Ovary (tissue), 7 donors: ENCODE measurements at regions not wholly inside any gene's neighbourhood (a gene's known extent, or its start where the extent isn't known, plus 50 kb on each side); places are given as distances from the start of the nearest gene placed in this dataset.
"Not testable (repeated sequence)": the region's sequence is repeated elsewhere in the genome, so short reads cannot be mapped to it uniquely, and the experiment has no call there.

Source experiments
- DNase-seq, 5 donors: peaks; one replicate each; pipeline ENCODE4 v3.0.0-alpha.2; 2019 to 2020
- H3K27ac ChIP-seq, 2 donors: fragments of 200-600 bp; one replicate each; pipeline versions ENCODE4 v1.5.1 to v1.8.0; 2019 to 2022
- H3K27me3 ChIP-seq: fragments of 200-600 bp; one replicate; pipeline ENCODE4 v1.8.0; 2022
- H3K36me3 ChIP-seq: fragments of 200-600 bp; sonication (generic); one replicate; pipeline ENCODE4 v1.5.1; 2019
- H3K4me1 ChIP-seq: one replicate; pipeline ENCODE4 v1.8.1; 2013; ENCODE audit warnings: mild to moderate bottlenecking, moderate library complexity; ENCODE audit not compliant: insufficient read depth
- H3K4me3 ChIP-seq: fragments of 200-600 bp; sonication (generic); one replicate; pipeline ENCODE4 v1.5.1; 2017
- H3K9me3 ChIP-seq, 2 donors: fragments of 200-600 bp in 1 of 2; sonication (generic) in 1 of 2; one replicate each; pipeline versions ENCODE4 v1.5.1 to v1.8.1; 2013 to 2019; ENCODE audit warnings: mild to moderate bottlenecking in 1 of 2, moderate library complexity in 1 of 2
- WGBS, 3 donors: extraction: QIAGEN DNeasy Blood & Tissue Kit in 1 of 3; methylation state at CpG; one replicate each; pipeline versions ENCODE4 v1.1.5 to v1.1.7; 2013 to 2017; 5-methylcytosine and 5-hydroxymethylcytosine counted together
- intact Hi-C, 4 donors: fragments of 100-400 bp; cut with DNase I; formaldehyde crosslinking; loops; one replicate each; pipeline versions ENCODE4 v1.11.0 to v1.15.1; 2022 to 2023
- donor health status: DM: no; HTN: no; CAD: no; lungs with moderate emphysema.
- donor health status: DM: no; HTN: no; CAD: no.
- donor health status: Bipolar disorder and iron deficiency.
- donor health status: DM: no; HTN: no; CAD: no.
- donor health status: DM: yes; HTN: yes; CAD: no.

DNA sequence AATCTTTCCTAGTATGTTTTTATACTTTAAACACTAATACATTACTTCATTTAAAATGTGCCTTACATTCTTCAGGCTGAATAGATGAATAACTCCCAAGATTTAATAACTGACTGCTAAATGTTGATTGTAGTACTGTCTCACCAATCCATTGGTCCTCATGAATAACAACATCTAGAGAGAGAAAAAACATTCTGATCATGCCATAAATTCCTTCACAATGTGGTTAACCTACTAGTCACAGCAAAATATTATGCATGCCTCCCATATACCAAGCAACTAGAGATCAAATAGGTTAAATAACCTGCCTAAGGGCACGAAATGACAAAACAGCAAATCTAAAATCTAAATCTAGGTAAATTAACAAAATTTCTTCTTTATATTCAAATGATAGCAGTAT lies 66.2 kb downstream of the SYT15 start:
- DNase-seq, H3K4me1 ChIP-seq, H3K36me3 ChIP-seq, H3K4me3 ChIP-seq, H3K27ac ChIP-seq, intact Hi-C loops, H3K9me3 ChIP-seq, H3K27me3 ChIP-seq: not testable (repeated sequence)
- WGBS, 3 donors = 6 to 16% (median 10%) methylated on average over 1 of the region's 1 CpG

DNA sequence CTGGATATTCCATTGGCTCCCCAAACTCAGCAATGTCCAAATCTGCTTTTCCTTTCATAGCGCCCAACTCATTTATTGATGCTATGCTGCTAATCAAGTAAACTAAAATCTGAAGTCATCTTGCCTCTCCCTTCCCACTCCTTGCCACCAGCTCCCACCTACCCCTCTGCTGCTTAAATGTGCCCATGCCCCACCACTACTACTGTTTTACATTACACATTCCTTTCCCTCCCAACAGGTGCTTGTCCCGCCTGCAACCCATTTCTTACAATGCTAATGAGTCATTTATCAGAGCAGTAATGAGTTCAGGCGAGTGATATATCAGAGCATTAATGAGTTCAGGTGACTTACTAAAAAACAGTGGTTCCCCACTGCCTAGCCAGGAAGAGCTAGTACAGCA lies 67.2 kb downstream of the SYT15 start:
- H3K4me3 ChIP-seq, H3K27ac ChIP-seq, H3K9me3 ChIP-seq, H3K36me3 ChIP-seq, H3K27me3 ChIP-seq, DNase-seq, intact Hi-C loops, H3K4me1 ChIP-seq: not testable (repeated sequence)
- WGBS, 3 donors = 64 to 89% (median 80%) methylated on average over 2 to 3 of the region's 3 CpGs

DNA sequence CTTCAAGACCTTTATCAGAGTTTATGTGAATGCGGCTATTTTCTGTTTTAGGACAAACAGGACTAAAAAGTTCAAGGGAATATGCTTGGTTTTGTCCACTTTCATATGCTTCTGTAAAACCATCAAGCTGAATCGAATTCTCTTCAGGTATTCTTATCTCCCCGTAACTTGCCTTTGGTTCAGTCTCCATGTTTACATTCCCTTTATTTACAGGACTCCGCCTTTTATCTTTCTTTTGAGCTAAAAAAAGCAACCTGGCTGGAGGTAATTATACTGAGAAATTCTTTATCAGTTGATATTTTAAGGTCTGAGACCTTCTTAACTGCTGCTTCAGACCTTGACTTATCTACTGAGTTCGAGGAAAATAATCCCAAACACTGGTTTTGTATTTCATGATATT lies 72.0 kb downstream of the SYT15 start:
- H3K27ac ChIP-seq, H3K9me3 ChIP-seq, H3K27me3 ChIP-seq, H3K4me3 ChIP-seq, DNase-seq, intact Hi-C loops, H3K36me3 ChIP-seq, H3K4me1 ChIP-seq: not testable (repeated sequence)
- WGBS, 3 donors = 0 to 100% (median 100%) methylated on average over 1 of the region's 5 CpGs

DNA sequence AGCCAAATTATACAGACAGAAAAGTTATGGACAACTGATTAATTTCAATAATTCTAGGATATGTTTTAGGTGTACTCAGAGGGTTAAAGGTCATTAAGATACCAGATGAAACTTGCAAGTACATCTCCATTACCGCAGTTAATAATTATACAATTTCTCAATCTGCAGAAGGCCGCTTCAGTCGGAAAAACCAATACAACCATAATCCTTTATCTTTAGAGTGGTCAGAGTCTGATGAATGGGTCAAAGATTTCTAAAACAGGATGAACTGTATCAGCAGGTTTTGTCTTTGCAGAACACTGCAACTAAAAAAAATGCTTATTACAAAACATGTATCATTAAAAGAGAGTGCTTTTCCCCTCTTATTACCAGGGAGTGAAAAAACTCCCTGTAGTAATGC lies 78.5 kb downstream of the SYT15 start:
- intact Hi-C loops, H3K4me1 ChIP-seq, H3K4me3 ChIP-seq, DNase-seq, H3K36me3 ChIP-seq, H3K27ac ChIP-seq, H3K9me3 ChIP-seq, H3K27me3 ChIP-seq: not testable (repeated sequence)
- WGBS, 3 donors = no CpG with 5 or more reads among the region's 3 CpGs

- H3K4me1 ChIP-seq, H3K36me3 ChIP-seq, H3K4me3 ChIP-seq, H3K27me3 ChIP-seq, H3K9me3 ChIP-seq, intact Hi-C loops, H3K27ac ChIP-seq, DNase-seq: not testable (repeated sequence)
- 0 to 57% (median 9%) methylated on average over 1 to 2 of the region's 8 CpGs for WGBS, 3 donors
Measured at GRCh38 chr10:46660027-46660834, 81.3 kb downstream of the SYT15 start.

DNA sequence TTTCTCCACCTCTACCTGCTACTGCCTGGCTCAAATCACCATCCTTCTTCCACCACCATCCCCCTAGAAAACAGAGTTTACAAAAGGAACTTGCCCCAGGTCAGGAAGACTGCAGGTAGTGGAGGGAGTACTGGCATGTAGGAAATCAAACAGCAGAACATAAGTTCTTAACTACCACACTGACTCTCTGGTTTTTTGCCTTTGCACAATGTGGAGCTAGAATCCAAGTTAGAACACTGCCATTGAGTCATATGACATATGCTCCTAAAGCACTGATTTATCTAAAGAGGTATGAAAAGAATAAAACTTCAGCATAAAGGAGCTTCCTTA lies 81.9 kb downstream of the SYT15 start:
- DNase-seq, H3K4me3 ChIP-seq, intact Hi-C loops, H3K36me3 ChIP-seq, H3K4me1 ChIP-seq, H3K27me3 ChIP-seq, H3K27ac ChIP-seq, H3K9me3 ChIP-seq: not testable (repeated sequence)

GRCh38 chr10:46665536-46665935 lies 86.6 kb downstream of the SYT15 start:
- H3K4me3 ChIP-seq, H3K9me3 ChIP-seq, intact Hi-C loops, H3K27me3 ChIP-seq, H3K4me1 ChIP-seq, H3K27ac ChIP-seq, H3K36me3 ChIP-seq, DNase-seq: not testable (repeated sequence)
- 59 to 90% (median 78%) methylated on average over 1 of the region's 1 CpG for WGBS, 3 donors

GRCh38 chr10:46668357-46668997 lies 89.5 kb downstream of the SYT15 start:
- WGBS, 3 donors = 72 to 79% (median 72%) methylated on average over 6 of the region's 6 CpGs

GRCh38 chr10:46677836-46678435 lies 99.0 kb downstream of the SYT15 start:
- H3K27me3 ChIP-seq, H3K27ac ChIP-seq, H3K36me3 ChIP-seq, H3K4me3 ChIP-seq, intact Hi-C loops, DNase-seq, H3K4me1 ChIP-seq, H3K9me3 ChIP-seq: not testable (repeated sequence)
- 82 to 100% methylated on average over 2 of the region's 8 CpGs; no CpG with 5 or more reads in 1 of the 3 donors for WGBS, 3 donors

More at GRCh38 chr10:46668357-46668997, 89.5 kb downstream of the SYT15 start:
- H3K4me1 ChIP-seq, H3K27me3 ChIP-seq, DNase-seq, H3K9me3 ChIP-seq, H3K4me3 ChIP-seq, H3K36me3 ChIP-seq, intact Hi-C loops, H3K27ac ChIP-seq: not testable (repeated sequence)

GRCh38 chr10:46691397-46691796 lies 112.5 kb downstream of the SYT15 start:
- DNase-seq, intact Hi-C loops: not testable (repeated sequence)
- no CpG with 5 or more reads among the region's 2 CpGs for WGBS, 3 donors

DNA sequence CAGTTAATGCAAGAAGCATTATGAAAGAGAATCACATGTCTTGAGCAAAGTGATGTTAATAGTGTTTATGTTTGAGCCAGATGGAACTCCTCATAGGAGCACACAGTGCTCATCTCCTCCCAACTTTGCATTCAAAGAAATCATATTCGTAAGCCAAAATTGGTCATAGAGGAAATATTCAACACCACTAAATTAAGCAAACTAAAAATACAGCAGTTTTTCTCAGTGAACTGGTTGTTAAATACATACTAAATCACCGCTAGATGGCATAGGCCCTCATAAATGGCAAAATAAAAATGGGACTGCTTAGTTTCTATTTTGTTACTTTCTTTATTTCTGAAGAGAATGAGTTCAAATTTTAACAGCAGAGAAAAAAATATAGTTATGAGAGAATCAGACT lies 114.3 kb downstream of the SYT15 start:
- H3K27ac ChIP-seq = not testable (repeated sequence)

More at GRCh38 chr10:46691397-46691796, 112.5 kb downstream of the SYT15 start:
- H3K36me3 ChIP-seq, H3K27ac ChIP-seq, H3K27me3 ChIP-seq, H3K4me1 ChIP-seq, H3K9me3 ChIP-seq, H3K4me3 ChIP-seq: not testable (repeated sequence)

DNA sequence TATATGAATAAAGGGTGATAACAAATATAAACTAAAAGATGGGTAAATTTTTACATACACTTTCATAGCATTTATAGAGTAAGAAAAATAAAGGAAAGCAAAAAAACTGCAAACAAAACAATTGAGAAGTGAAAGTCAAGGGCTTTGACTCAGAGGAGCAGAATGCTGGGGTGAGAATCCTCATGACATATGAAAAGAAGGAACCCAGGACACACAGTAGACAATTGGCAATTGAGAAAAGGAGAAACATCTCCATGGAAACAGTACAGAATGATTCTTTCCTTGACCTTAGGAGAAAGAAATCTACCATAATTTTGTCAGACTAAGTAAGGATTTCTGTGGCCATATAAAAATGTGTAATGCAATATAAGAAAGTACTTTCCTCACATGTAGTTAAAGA lies 138.3 kb downstream of the SYT15 start:
- H3K9me3 ChIP-seq, H3K4me3 ChIP-seq, H3K36me3 ChIP-seq, H3K4me1 ChIP-seq, H3K27me3 ChIP-seq, H3K27ac ChIP-seq, DNase-seq, intact Hi-C loops: not testable (repeated sequence)

More for the DNA sequence above, 114.3 kb downstream of the SYT15 start:
- intact Hi-C loops, H3K9me3 ChIP-seq, H3K36me3 ChIP-seq, H3K4me3 ChIP-seq, H3K27me3 ChIP-seq, DNase-seq, H3K4me1 ChIP-seq: not testable (repeated sequence)
- 0% methylated on average over 1 to 2 of the region's 2 CpGs for WGBS, 3 donors
